KBM-7 (cell line): ENCODE measurements at regions not wholly inside any gene's neighbourhood (a gene's known extent, or its start where the extent isn't known, plus 50 kb on each side); places are given as distances from the start of the nearest gene placed in this dataset.

ENCODE experiments used
- DNase-seq: peaks from one replicate; pipeline ENCODE4 v3.0.0-alpha.2; 2015
- in situ Hi-C: fragments of 300-500 bp; cut with MboI; formaldehyde crosslinking; loops from 2 replicates; pipeline ENCODE4 v1.14.3; 2020; ENCODE audit warnings: low sequenced_read_pairs, low pct_unique_long_range_greater_than_20kb, mixed read lengths

- DNase-seq = no peak
Measured at GRCh38 chr5:28743025-28743715, 1704.8 kb upstream of the CDH9 start.

GRCh38 chr5:28737682-28738081 is 1699.3 kb upstream of the CDH9 start:
- DNase-seq = no peak
- in situ Hi-C loops = no loop called here

More at GRCh38 chr5:28743025-28743715, 1704.8 kb upstream of the CDH9 start:
- in situ Hi-C loops = no loop called here

GRCh38 chr5:28737222-28737621 is 1698.8 kb upstream of the CDH9 start:
- no peak for DNase-seq
- in situ Hi-C loops = no loop called here

GRCh38 chr5:28734396-28734795 is 1696.0 kb upstream of the CDH9 start:
- in situ Hi-C loops = no loop called here
- no peak for DNase-seq

- no peak for DNase-seq
- in situ Hi-C loops = no loop called here
Measured at GRCh38 chr5:28729067-28729466, 1690.7 kb upstream of the CDH9 start.

- in situ Hi-C loops = no loop called here
- no peak for DNase-seq
Measured at GRCh38 chr5:28726815-28727214, 1688.4 kb upstream of the CDH9 start.

GRCh38 chr5:28725001-28725400 is 1686.6 kb upstream of the CDH9 start:
- DNase-seq = no peak
- in situ Hi-C loops = no loop called here

GRCh38 chr5:28714907-28715698 is 1676.7 kb upstream of the CDH9 start:
- no peak for DNase-seq
- in situ Hi-C loops = no loop called here

- in situ Hi-C loops = no loop called here
Measured at GRCh38 chr5:28710360-28710759, 1672.0 kb upstream of the CDH9 start.

GRCh38 chr5:28708472-28708871 is 1670.1 kb upstream of the CDH9 start:
- DNase-seq = no peak
- in situ Hi-C loops = no loop called here

More at GRCh38 chr5:28710360-28710759, 1672.0 kb upstream of the CDH9 start:
- no peak for DNase-seq

GRCh38 chr5:28707706-28708105 is 1669.3 kb upstream of the CDH9 start:
- no peak for DNase-seq
- in situ Hi-C loops = no loop called here

- in situ Hi-C loops = no loop called here
- no peak for DNase-seq
Measured at GRCh38 chr5:28703651-28704260, 1665.4 kb upstream of the CDH9 start.

GRCh38 chr5:28691526-28691925 is 1653.1 kb upstream of the CDH9 start:
- in situ Hi-C loops = no loop called here
- no peak for DNase-seq

- in situ Hi-C loops = no loop called here
- no peak for DNase-seq
Measured at GRCh38 chr5:28685794-28686193, 1647.4 kb upstream of the CDH9 start.

- DNase-seq = no peak
- in situ Hi-C loops = no loop called here
Measured at GRCh38 chr5:28678899-28679298, 1640.5 kb upstream of the CDH9 start.

- DNase-seq = no peak
- in situ Hi-C loops = no loop called here
Measured at GRCh38 chr5:28666110-28666509, 1627.7 kb upstream of the CDH9 start.

- no peak for DNase-seq
- in situ Hi-C loops = no loop called here
Measured at GRCh38 chr5:28648108-28648507, 1609.7 kb upstream of the CDH9 start.

GRCh38 chr5:28632607-28633006 is 1594.2 kb upstream of the CDH9 start:
- no peak for DNase-seq

GRCh38 chr5:28603869-28604268 is 1565.5 kb upstream of the CDH9 start:
- in situ Hi-C loops = no loop called here
- DNase-seq = no peak

More at GRCh38 chr5:28632607-28633006, 1594.2 kb upstream of the CDH9 start:
- in situ Hi-C loops = no loop called here

- no peak for DNase-seq
- in situ Hi-C loops = no loop called here
Measured at GRCh38 chr5:28602429-28602828, 1564.0 kb upstream of the CDH9 start.
